Neuronal stem cell (in vitro differentiated cells): ENCODE measurements at regions not wholly inside any gene's neighbourhood (a gene's known extent, or its start where the extent isn't known, plus 50 kb on each side); places are given as distances from the start of the nearest gene placed in this dataset.

ENCODE experiments used
- DNase-seq: peaks from one replicate; pipeline ENCODE4 v3.0.0-alpha.2; 2013; ENCODE audit warnings: low spot score
- H2AFZ ChIP-seq: one replicate; pipeline ENCODE4 v1.6.1; 2013; ENCODE audit warnings: mild to moderate bottlenecking, low read length, inconsistent platforms
- H2AK5ac ChIP-seq: 2 replicates; pipeline ENCODE4 v1.6.1; 2013; ENCODE audit warnings: low read depth, mild to moderate bottlenecking, inconsistent platforms, low read length, moderate library complexity, mixed read lengths
- H2BK120ac ChIP-seq: 2 replicates; pipeline ENCODE4 v1.6.1; 2013; ENCODE audit warnings: low read depth, mild to moderate bottlenecking, inconsistent platforms, low read length, moderate library complexity, mixed read lengths
- H2BK12ac ChIP-seq: one replicate; pipeline ENCODE4 v1.6.1; 2013; ENCODE audit warnings: low read length, inconsistent platforms
- H2BK15ac ChIP-seq: 2 replicates; pipeline ENCODE4 v1.6.1; 2013; ENCODE audit warnings: mild to moderate bottlenecking, low read length, inconsistent platforms, mixed read lengths
- H2BK5ac ChIP-seq: one replicate; pipeline ENCODE4 v1.6.1; 2013; ENCODE audit warnings: inconsistent platforms, mild to moderate bottlenecking, low read length, moderate library complexity
- H3K14ac ChIP-seq: one replicate; pipeline ENCODE4 v1.6.1; 2013; ENCODE audit warnings: low read length, inconsistent platforms
- H3K18ac ChIP-seq: 2 replicates; pipeline ENCODE4 v1.6.1; 2013; ENCODE audit warnings: low read length, inconsistent platforms
- H3K23ac ChIP-seq: 2 replicates; pipeline ENCODE4 v1.6.1; 2013; ENCODE audit warnings: low read depth, mild to moderate bottlenecking, mixed read lengths, low read length, inconsistent platforms; ENCODE audit not compliant: poor library complexity
- H3K27ac ChIP-seq: replicated peaks from 3 replicates; pipeline ENCODE4 v1.5.1; 2013; ENCODE audit warnings: low read length, inconsistent platforms
- H3K27me3 ChIP-seq, 3 experiments: 2 replicates each; pipeline ENCODE4 v1.6.1; 2013; ENCODE audit warnings: low read length in 3 of 3, mild to moderate bottlenecking in 2 of 3, inconsistent platforms in 1 of 3, low read depth in 1 of 3, mixed read lengths in 1 of 3, moderate library complexity in 1 of 3; ENCODE audit not compliant: control insufficient read depth in 3 of 3, insufficient read depth in 3 of 3
- H3K36me3 ChIP-seq, 2 donors: replicated peaks in 1 of 2; 2 replicates each; pipeline ENCODE4 v1.6.1; 2013; ENCODE audit warnings: low read length in 2 of 2; ENCODE audit not compliant: control insufficient read depth in 2 of 2, insufficient read depth in 2 of 2
- H3K4ac ChIP-seq: 2 replicates; pipeline ENCODE4 v1.6.1; 2013; ENCODE audit warnings: inconsistent platforms, mild to moderate bottlenecking, low read length, moderate library complexity
- H3K4me1 ChIP-seq, 2 donors: 1 replicate in 1 of 2; 2 replicates in 1 of 2; pipeline ENCODE4 v1.6.1; 2013; ENCODE audit warnings: low read length in 2 of 2, low read depth in 1 of 2; ENCODE audit not compliant: control insufficient read depth in 2 of 2, insufficient read depth in 1 of 2
- H3K4me2 ChIP-seq: one replicate; pipeline ENCODE4 v1.6.1; 2013; ENCODE audit warnings: mild to moderate bottlenecking, low read length, inconsistent platforms; ENCODE audit not compliant: insufficient read depth, poor library complexity, severe bottlenecking
- H3K4me3 ChIP-seq, 2 donors: 2 replicates each; pipeline ENCODE4 v1.5.1; 2013; ENCODE audit warnings: low read length in 2 of 2, mild to moderate bottlenecking in 2 of 2, inconsistent platforms in 1 of 2, moderate library complexity in 1 of 2
- H3K79me1 ChIP-seq: one replicate; pipeline ENCODE4 v1.6.1; 2013; ENCODE audit warnings: low read depth, mild to moderate bottlenecking, inconsistent platforms, low read length, moderate library complexity
- H3K9ac ChIP-seq: one replicate; pipeline ENCODE4 v1.6.1; 2013; ENCODE audit warnings: mild to moderate bottlenecking, low read depth, low read length, inconsistent platforms; ENCODE audit not compliant: poor library complexity
- H3K9me3 ChIP-seq, 2 donors: replicated peaks in 1 of 2; 2 replicates each; pipeline versions ENCODE3 to v1.6.1; 2013; ENCODE audit warnings: low read length in 2 of 2, mild to moderate bottlenecking in 2 of 2, inconsistent platforms in 1 of 2, low read depth in 1 of 2, mixed read lengths in 1 of 2, moderate library complexity in 1 of 2; ENCODE audit not compliant: control insufficient read depth in 2 of 2, insufficient read depth in 1 of 2
- H4K8ac ChIP-seq: one replicate; pipeline ENCODE4 v1.6.1; 2013; ENCODE audit warnings: low read depth, mild to moderate bottlenecking, inconsistent platforms, low read length, moderate library complexity
- H4K91ac ChIP-seq: one replicate; pipeline ENCODE4 v1.6.1; 2013; ENCODE audit warnings: low read length, low read depth, mild to moderate bottlenecking, inconsistent platforms; ENCODE audit not compliant: poor library complexity
- WGBS, 2 donors: extraction: QIAGEN DNeasy Blood & Tissue Kit; methylation state at CpG; one replicate each; pipeline ENCODE4 v1.1.7; 2013; ENCODE audit warnings: missing lambda C conversion rate in 2 of 2, mixed read lengths in 1 of 2; ENCODE audit not compliant: insufficient read length in 2 of 2, insufficient replicate concordance in 1 of 2; ENCODE audit errors: extremely low coverage in 2 of 2; 5-methylcytosine and 5-hydroxymethylcytosine counted together

- no peak overlapping the region for H2BK12ac ChIP-seq
- no peaks in the 10 kb centered on the region for H3K36me3 ChIP-seq
- H3K9ac ChIP-seq, result no peak overlapping the region
- no peak for DNase-seq
- H3K79me1 ChIP-seq, result no peaks in the 10 kb centered on the region
- H2AFZ ChIP-seq, result no peak overlapping the region
- no peak overlapping the region for H3K14ac ChIP-seq
- no peak overlapping the region for H2BK5ac ChIP-seq
- no peak overlapping the region for H2BK120ac ChIP-seq
- no peaks in the 10 kb centered on the region for H3K27me3 ChIP-seq
- no peak overlapping the region for H2BK15ac ChIP-seq
- no peak overlapping the region for H3K27ac ChIP-seq
- H4K91ac ChIP-seq, result no peak overlapping the region
- H3K9me3 ChIP-seq, result peaks cover 0 to 2% of the 10 kb centered on the region in 2 donors
- no peak overlapping the region for H4K8ac ChIP-seq
- H3K4me1 ChIP-seq, result no peaks in the 10 kb centered on the region
- no peak overlapping the region for H3K23ac ChIP-seq
- no peak overlapping the region for H3K4me2 ChIP-seq
- H3K4ac ChIP-seq, result no peak overlapping the region
- H3K4me3 ChIP-seq, result no peak overlapping the region
- no peak overlapping the region for H3K18ac ChIP-seq
- no peak overlapping the region for H2AK5ac ChIP-seq
Measured at GRCh38 chr12:87283111-87283510, 746.1 kb downstream of the C12orf50 start.

- H3K9ac ChIP-seq, result no peak overlapping the region
- no CpG with 5 or more reads among the region's 1 CpG for WGBS, 2 donors
- no peak overlapping the region for H2BK5ac ChIP-seq
- no peak overlapping the region for H3K14ac ChIP-seq
- H2BK12ac ChIP-seq, result no peak overlapping the region
- no peak overlapping the region for H3K4ac ChIP-seq
- no peak overlapping the region for H2AK5ac ChIP-seq
- H3K27ac ChIP-seq, result no peak overlapping the region
- H3K4me2 ChIP-seq, result no peak overlapping the region
- H2BK120ac ChIP-seq, result no peak overlapping the region
- DNase-seq, result no peak
- no peak overlapping the region for H3K23ac ChIP-seq
- no peak overlapping the region for H4K91ac ChIP-seq
- no peaks in the 10 kb centered on the region for H3K79me1 ChIP-seq
- no peak overlapping the region for H2BK15ac ChIP-seq
- no peak overlapping the region for H3K4me3 ChIP-seq
- no peaks in the 10 kb centered on the region for H3K9me3 ChIP-seq
- no peaks in the 10 kb centered on the region for H3K4me1 ChIP-seq
- no peak overlapping the region for H4K8ac ChIP-seq
- no peaks in the 10 kb centered on the region for H3K27me3 ChIP-seq
- H3K36me3 ChIP-seq, result no peaks in the 10 kb centered on the region
- H3K18ac ChIP-seq, result no peak overlapping the region
- no peak overlapping the region for H2AFZ ChIP-seq
Measured at GRCh38 chr12:87280893-87281292, 748.3 kb downstream of the C12orf50 start.

GRCh38 chr12:87280356-87280755 is 748.8 kb downstream of the C12orf50 start:
- Histone ChIP-seq H3K4me3 (no peak overlapping the region), H3K27ac (no peak overlapping the region), H4K91ac (no peak overlapping the region), H3K4me2 (no peak overlapping the region), H3K79me1 (no peaks in the 10 kb centered on the region), H3K14ac (no peak overlapping the region), H3K23ac (no peak overlapping the region), H2AFZ (no peak overlapping the region), H3K9me3 (no peaks in the 10 kb centered on the region), H3K4ac (no peak overlapping the region), H2AK5ac (no peak overlapping the region), H4K8ac (no peak overlapping the region), H3K18ac (no peak overlapping the region), H3K9ac (no peak overlapping the region), H3K27me3 (no peaks in the 10 kb centered on the region), H2BK5ac (no peak overlapping the region), H2BK120ac (no peak overlapping the region), H3K36me3 (no peaks in the 10 kb centered on the region), H2BK12ac (no peak overlapping the region), H3K4me1 (no peaks in the 10 kb centered on the region), H2BK15ac (no peak overlapping the region)
- no CpG with 5 or more reads among the region's 2 CpGs for WGBS, 2 donors
- no peak for DNase-seq

- H2AK5ac ChIP-seq, result no peak overlapping the region
- no peak overlapping the region for H3K27ac ChIP-seq
- WGBS, 2 donors, result no CpG with 5 or more reads among the region's 4 CpGs
- DNase-seq, result no peak
- H3K4me1 ChIP-seq, result no peaks in the 10 kb centered on the region
- no peak overlapping the region for H3K4me3 ChIP-seq
- H3K14ac ChIP-seq, result no peak overlapping the region
- H4K8ac ChIP-seq, result no peak overlapping the region
- no peaks in the 10 kb centered on the region for H3K27me3 ChIP-seq
- no peak overlapping the region for H3K23ac ChIP-seq
- no peak overlapping the region for H3K9ac ChIP-seq
- H3K4me2 ChIP-seq, result no peak overlapping the region
- no peak overlapping the region for H3K18ac ChIP-seq
- no peak overlapping the region for H2BK120ac ChIP-seq
- H2BK5ac ChIP-seq, result no peak overlapping the region
- H3K9me3 ChIP-seq, result no peaks in the 10 kb centered on the region
- H3K36me3 ChIP-seq, result no peaks in the 10 kb centered on the region
- H2BK15ac ChIP-seq, result no peak overlapping the region
- no peak overlapping the region for H3K4ac ChIP-seq
- H4K91ac ChIP-seq, result no peak overlapping the region
- no peak overlapping the region for H2AFZ ChIP-seq
- peaks cover 2% of the 10 kb centered on the region for H3K79me1 ChIP-seq
- no peak overlapping the region for H2BK12ac ChIP-seq
Measured at GRCh38 chr12:87274594-87275245, 754.5 kb downstream of the C12orf50 start.
